ENCODE measurements at regions not wholly inside any gene's neighbourhood (a gene's known extent, or its start where the extent isn't known, plus 50 kb on each side); places are given as distances from the start of the nearest gene placed in this dataset.

DNA sequence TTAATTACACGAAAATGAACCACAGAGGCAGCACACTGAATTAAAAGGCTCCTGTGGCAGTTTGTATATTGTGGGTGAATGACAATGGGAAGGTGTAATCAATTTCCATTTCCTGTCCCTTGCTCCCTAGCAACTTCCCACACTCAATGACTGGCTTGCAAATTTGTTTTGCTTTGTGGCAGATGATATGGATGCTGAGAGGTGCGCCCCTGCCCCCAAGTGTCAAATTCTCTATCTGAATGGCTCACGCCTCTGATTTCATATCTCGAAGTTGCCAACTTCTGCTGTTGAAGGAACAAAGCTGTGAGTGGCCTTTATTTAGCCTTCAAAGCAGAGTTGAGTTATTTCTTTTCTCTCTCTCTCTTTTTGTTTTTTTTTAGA is 86.0 kb downstream of the FOXD2 start (continued):
- TF ChIP-seq HMGXB4 (CRISPR knock-in tag; IDR thresholded peaks at IDR 0.05) (no peak), NR3C1 (CRISPR knock-in tag; conservative IDR thresholded peaks at IDR 0.05; ENCODE audit: low read depth) (no peak), JAZF1 (CRISPR knock-in tag; IDR thresholded peaks at IDR 0.05) (no peak)

DNA sequence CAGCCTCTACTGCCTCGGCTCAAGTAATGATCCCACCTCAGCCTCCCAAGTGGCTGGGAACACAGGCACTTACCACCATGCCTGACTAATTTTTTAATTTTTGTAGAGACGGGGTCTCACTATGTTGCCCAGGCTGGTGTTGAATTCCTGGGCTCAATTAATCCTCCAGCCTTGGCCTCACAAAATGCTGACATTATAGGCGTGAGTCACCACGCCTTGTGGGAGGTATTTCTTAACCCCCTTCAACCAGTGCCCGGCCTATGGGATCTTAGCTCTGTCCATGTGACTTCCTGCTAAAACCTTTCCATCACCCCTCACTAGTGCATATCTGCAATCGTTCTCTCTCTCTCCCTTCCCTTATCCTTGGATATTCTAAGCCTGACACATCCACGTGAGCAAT is 86.4 kb downstream of the FOXD2 start:
- DNase-seq (ENCODE audit: low spot score) (no peak), ATAC-seq (no peak)
- Mint-ChIP-seq H3K27ac (no peak overlapping the region), H3K27me3 (ENCODE audit: low read depth) (peaks cover 32% of the 10 kb centered on the region), H3K9me3 (peaks cover 9% of the 10 kb centered on the region), H3K36me3 (peaks cover 4% of the 10 kb centered on the region), H3K4me1 (peaks cover 32% of the 10 kb centered on the region), H3K4me3 (no peak overlapping the region)
- ChIA-PET POLR2A (no interaction called here), CTCF (interaction anchor here (0.7 to 7.7 kb wide), 11 partner anchors 17 to 214 kb away, joined by 3 to 52 read pairs (median 3); partner anchors contain the start of gene FOXD2)
- TF ChIP-seq RORB (CRISPR knock-in tag; IDR thresholded peaks at IDR 0.05) = no peak
- peak; percentile 73; the same call in 1 of the 2 replicates for TF ChIP-seq ZNF121 (CRISPR knock-in tag; IDR thresholded peaks at IDR 0.05)

GRCh38 chr1:47527653-47528272 is 89.9 kb downstream of the FOXD2 start:
- H3K9me3 Mint-ChIP-seq = peaks cover 14% of the 10 kb centered on the region
- peaks cover 36% of the 10 kb centered on the region for H3K27me3 Mint-ChIP-seq (ENCODE audit: low read depth)
- TF ChIP-seq CTCF (IDR thresholded peaks at IDR 0.05) = peak; percentile 64
- TF ChIP-seq RELA (CRISPR knock-in tag; IDR thresholded peaks at IDR 0.05; ENCODE audit: borderline replicate concordance) = no peak
- no peak overlapping the region for H3K4me3 Mint-ChIP-seq
- no peak overlapping the region for H3K27ac Mint-ChIP-seq
- peaks cover 37% of the 10 kb centered on the region for H3K4me1 Mint-ChIP-seq
- ChIA-PET POLR2A (no interaction called here), CTCF (interaction anchor here (0.8 to 7.7 kb wide), 6 partner anchors 78 to 198 kb away, joined by 3 to 52 read pairs (median 6); partner anchors contain the start of gene FOXD2)
- peaks cover 6% of the 10 kb centered on the region for H3K36me3 Mint-ChIP-seq
- ATAC-seq (peak; percentile 72), DNase-seq (ENCODE audit: low spot score) (peak; percentile 74)

DNA sequence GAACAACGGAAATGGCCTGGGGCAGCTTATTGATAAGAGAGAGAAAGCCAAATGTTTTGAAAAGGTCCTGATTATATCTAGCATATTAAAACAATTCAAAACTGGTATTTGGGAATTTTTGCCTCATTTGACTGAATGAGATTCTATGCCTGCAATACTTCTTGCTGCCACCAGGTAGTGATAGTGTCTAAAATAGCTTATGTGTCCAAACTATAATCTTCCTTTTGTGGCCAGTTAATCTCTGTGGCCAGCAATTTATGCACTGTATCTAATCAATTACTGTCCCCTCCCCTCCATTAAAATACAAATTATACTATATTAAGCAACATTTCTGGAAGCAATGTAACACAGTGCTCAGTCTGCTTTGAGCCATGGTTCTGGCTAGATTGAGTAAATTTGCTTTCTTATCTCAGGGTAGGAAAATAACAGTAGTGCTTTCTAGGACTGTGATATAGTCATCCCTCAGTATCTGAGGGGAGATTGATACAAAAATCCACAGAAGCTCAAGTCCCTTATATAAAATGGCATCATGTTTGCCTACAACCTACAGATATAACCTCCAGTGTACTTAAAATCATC is 91.8 kb downstream of the FOXD2 start:
- no peak for DNase-seq (ENCODE audit: low spot score)

More for the DNA sequence above, 91.8 kb downstream of the FOXD2 start:
- TF ChIP-seq MYBL2 (CRISPR knock-in tag; IDR thresholded peaks at IDR 0.05) = no peak
- no peak for TF ChIP-seq JUN (CRISPR knock-in tag; IDR thresholded peaks at IDR 0.05)
- peak; percentile 87 for TF ChIP-seq CTCF (IDR thresholded peaks at IDR 0.05)
- no peak for TF ChIP-seq FOXP4 (CRISPR knock-in tag; IDR thresholded peaks at IDR 0.05)
- TF ChIP-seq, protein P1, sequence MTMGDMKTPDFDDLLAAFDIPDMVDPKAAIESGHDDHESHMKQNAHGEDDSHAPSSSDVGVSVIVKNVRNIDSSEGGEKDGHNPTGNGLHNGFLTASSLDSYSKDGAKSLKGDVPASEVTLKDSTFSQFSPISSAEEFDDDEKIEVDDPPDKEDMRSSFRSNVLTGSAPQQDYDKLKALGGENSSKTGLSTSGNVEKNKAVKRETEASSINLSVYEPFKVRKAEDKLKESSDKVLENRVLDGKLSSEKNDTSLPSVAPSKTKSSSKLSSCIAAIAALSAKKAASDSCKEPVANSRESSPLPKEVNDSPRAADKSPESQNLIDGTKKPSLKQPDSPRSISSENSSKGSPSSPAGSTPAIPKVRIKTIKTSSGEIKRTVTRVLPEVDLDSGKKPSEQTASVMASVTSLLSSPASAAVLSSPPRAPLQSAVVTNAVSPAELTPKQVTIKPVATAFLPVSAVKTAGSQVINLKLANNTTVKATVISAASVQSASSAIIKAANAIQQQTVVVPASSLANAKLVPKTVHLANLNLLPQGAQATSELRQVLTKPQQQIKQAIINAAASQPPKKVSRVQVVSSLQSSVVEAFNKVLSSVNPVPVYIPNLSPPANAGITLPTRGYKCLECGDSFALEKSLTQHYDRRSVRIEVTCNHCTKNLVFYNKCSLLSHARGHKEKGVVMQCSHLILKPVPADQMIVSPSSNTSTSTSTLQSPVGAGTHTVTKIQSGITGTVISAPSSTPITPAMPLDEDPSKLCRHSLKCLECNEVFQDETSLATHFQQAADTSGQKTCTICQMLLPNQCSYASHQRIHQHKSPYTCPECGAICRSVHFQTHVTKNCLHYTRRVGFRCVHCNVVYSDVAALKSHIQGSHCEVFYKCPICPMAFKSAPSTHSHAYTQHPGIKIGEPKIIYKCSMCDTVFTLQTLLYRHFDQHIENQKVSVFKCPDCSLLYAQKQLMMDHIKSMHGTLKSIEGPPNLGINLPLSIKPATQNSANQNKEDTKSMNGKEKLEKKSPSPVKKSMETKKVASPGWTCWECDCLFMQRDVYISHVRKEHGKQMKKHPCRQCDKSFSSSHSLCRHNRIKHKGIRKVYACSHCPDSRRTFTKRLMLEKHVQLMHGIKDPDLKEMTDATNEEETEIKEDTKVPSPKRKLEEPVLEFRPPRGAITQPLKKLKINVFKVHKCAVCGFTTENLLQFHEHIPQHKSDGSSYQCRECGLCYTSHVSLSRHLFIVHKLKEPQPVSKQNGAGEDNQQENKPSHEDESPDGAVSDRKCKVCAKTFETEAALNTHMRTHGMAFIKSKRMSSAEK (CRISPR knock-in tag; IDR thresholded peaks at IDR 0.05; ENCODE audit: borderline replicate concordance) = no peak
- ATAC-seq = no peak
- peaks cover 30% of the 10 kb centered on the region for H3K4me1 Mint-ChIP-seq
- POLR2A ChIA-PET = interaction anchor here (1.2 kb wide), 1 partner anchor 22 kb away, joined by 3 read pairs; no protein-coding TSS in a partner anchor
- no peak overlapping the region for H3K4me3 Mint-ChIP-seq
- H3K27me3 Mint-ChIP-seq (ENCODE audit: low read depth) = peaks cover 45% of the 10 kb centered on the region
- no peak overlapping the region for H3K27ac Mint-ChIP-seq
- peaks cover 6% of the 10 kb centered on the region for H3K36me3 Mint-ChIP-seq
- CTCF ChIA-PET = interaction anchor here (0.6 to 3.3 kb wide), 21 partner anchors 8 to 454 kb away, joined by 3 to 25 read pairs (median 4); partner anchors contain the start of gene FOXD2
- peaks cover 14% of the 10 kb centered on the region for H3K9me3 Mint-ChIP-seq

All from WTC11 (cell line).